Activated T-cell treated with anti-CD3 and anti-CD28 coated beads, Interleukin-2, amount 50 U/mL, for 4 hours (primary cell): ENCODE measurements at regions not wholly inside any gene's neighbourhood (a gene's known extent, or its start where the extent isn't known, plus 50 kb on each side); places are given as distances from the start of the nearest gene placed in this dataset.
"Not testable (repeated sequence)": the region's sequence is repeated elsewhere in the genome, so short reads cannot be mapped to it uniquely, and the experiment has no call there.

ENCODE experiments used
- ATAC-seq, 2 donors: fragments of 200-7000 bp; cut with Tn5 transposase; one replicate each; pipeline ENCODE4 v1.10.0; 2021
- DNase-seq: peaks from one replicate; pipeline ENCODE4 v3.0.0-alpha.2; 2020
- H3K27me3 Mint-ChIP-seq: one replicate; pipeline ENCODE4 v1.8.0; 2021; ENCODE audit warnings: low read depth, mixed read lengths
- H3K36me3 Mint-ChIP-seq: one replicate; pipeline ENCODE4 v1.8.0; 2022; ENCODE audit warnings: mixed read lengths; ENCODE audit not compliant: insufficient read depth
- H3K4me1 Mint-ChIP-seq: one replicate; pipeline ENCODE4 v1.8.0; 2021; ENCODE audit warnings: low read depth, mixed read lengths
- H3K4me3 Mint-ChIP-seq: one replicate; pipeline ENCODE4 v1.8.0; 2021; ENCODE audit warnings: mild to moderate bottlenecking, moderate library complexity, mixed read lengths
- H3K9me3 Mint-ChIP-seq: one replicate; pipeline ENCODE4 v1.8.0; 2021; ENCODE audit warnings: mixed read lengths

DNA sequence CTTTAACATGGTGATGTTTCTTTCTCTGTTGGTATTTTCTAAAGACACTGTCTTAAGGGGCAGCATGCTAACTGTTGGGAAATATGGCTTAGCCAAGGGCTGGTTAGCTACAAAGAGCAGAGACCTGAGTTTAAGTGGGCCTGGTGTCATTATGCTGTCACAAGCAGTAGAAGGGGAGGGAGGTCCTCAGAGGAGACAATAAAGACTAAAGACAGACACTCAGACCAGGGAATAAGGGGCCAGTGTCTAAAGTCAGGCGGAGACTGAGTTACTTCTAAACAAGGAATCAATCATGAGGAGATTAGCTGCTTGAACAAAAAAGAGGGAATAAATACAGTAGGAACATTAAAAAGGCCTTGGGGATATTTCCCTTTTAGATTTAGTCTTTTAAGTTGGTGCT is 142.7 kb upstream of the DPPA4 start:
- no peak for ATAC-seq
- Mint-ChIP-seq H3K4me1 (no peaks in the 10 kb centered on the region), H3K36me3 (no peaks in the 10 kb centered on the region), H3K27me3 (no peaks in the 10 kb centered on the region), H3K4me3 (no peak overlapping the region), H3K9me3 (no peaks in the 10 kb centered on the region)
- no peak for DNase-seq

DNA sequence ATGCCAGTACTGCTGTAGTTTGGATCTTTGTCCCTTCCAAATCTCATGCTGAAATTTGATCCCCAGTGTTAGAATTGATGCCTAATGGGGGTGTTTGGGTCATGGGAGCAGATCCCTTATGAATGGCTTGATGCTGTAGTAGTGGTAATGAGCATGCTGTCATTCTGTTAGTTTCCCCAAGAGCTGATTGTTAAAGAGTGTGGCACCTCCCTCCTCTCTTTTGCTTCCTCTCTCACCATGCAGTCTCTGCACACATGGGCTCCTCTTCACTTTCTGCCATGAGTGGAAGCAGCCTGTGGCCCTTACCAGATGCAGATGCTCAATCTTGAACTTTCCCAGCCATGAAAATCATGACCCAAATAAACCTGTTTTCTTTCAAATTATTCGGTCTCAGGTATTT is 141.3 kb upstream of the DPPA4 start:
- DNase-seq (no peak), ATAC-seq (no peak)
- no peak overlapping the region for H3K4me3 Mint-ChIP-seq
- H3K9me3 Mint-ChIP-seq, result no peaks in the 10 kb centered on the region
- no peaks in the 10 kb centered on the region for H3K27me3 Mint-ChIP-seq
- no peaks in the 10 kb centered on the region for H3K36me3 Mint-ChIP-seq
- H3K4me1 Mint-ChIP-seq, result no peaks in the 10 kb centered on the region

DNA sequence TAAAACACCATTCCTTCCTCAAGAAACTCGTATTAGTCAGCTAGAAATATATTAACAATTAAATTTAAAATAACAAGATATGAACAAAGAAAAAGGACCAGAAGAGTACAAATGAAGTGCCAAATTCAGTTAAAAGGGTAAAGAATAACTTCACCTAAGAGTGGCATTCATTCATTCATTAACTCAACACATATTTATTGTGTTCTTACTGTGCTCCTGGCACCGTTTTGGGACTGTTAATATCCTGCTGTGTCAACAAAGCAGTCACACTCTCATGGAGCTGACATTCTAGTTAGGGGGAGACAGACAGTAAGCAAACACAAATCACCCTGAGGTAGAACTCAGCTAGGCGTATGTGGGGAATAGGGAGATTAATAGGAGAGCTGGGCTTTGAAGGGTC is 123.6 kb upstream of the DPPA4 start:
- H3K9me3 Mint-ChIP-seq, result peaks cover 17% of the 10 kb centered on the region
- ATAC-seq (no peak), DNase-seq (no peak)
- peaks cover 9% of the 10 kb centered on the region for H3K36me3 Mint-ChIP-seq
- no peaks in the 10 kb centered on the region for H3K27me3 Mint-ChIP-seq
- H3K4me3 Mint-ChIP-seq, result no peak overlapping the region
- no peaks in the 10 kb centered on the region for H3K4me1 Mint-ChIP-seq

DNA sequence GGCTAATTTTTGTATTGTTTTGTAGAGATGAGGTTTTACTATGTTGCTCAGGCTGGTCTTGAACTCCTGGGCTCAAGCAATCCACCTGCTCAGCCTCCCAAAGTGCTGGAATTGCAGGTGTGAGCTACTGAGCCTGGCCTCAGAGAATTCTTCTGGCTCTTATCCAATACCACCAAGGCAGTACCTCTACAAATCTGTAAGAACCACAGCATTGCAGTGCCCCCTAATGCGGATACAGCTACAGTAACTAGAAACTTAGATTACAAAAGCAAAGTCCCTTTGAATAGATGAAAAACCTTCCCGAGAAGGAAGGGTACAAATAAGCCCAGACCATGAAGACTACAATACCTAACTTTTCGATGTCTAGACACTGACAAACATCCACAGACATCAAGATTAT is 107.9 kb upstream of the DPPA4 start:
- ATAC-seq (no peak), DNase-seq (no peak)
- Mint-ChIP-seq H3K27me3 (peaks cover 3% of the 10 kb centered on the region), H3K4me3 (no peak overlapping the region), H3K36me3 (peaks cover 5% of the 10 kb centered on the region), H3K4me1 (no peaks in the 10 kb centered on the region), H3K9me3 (peaks cover 28% of the 10 kb centered on the region)

DNA sequence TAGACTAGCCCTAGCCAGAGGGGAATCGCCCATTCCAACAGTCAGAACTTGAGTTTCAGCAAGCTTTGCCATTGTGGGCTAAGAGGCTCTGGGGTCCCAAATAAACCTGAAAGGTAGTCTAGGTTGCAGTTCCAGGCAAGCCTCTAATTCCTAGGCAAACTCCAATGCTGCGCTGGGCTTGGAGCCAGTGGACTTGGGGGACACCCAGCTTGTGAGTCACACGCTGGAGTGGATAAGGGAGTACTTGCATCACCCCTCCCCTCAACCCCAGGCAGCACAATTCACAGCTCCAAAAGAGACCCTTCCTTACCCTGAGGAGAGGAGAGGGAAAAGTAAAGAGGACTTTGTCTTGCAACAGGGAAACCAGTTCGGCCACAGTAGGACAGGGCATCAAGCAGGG is 105.2 kb upstream of the DPPA4 start:
- Mint-ChIP-seq H3K4me1 (no peaks in the 10 kb centered on the region), H3K27me3 (peaks cover 3% of the 10 kb centered on the region), H3K36me3 (peaks cover 5% of the 10 kb centered on the region), H3K4me3 (no peak overlapping the region), H3K9me3 (peaks cover 20% of the 10 kb centered on the region)
- DNase-seq (no peak), ATAC-seq (no peak)

DNA sequence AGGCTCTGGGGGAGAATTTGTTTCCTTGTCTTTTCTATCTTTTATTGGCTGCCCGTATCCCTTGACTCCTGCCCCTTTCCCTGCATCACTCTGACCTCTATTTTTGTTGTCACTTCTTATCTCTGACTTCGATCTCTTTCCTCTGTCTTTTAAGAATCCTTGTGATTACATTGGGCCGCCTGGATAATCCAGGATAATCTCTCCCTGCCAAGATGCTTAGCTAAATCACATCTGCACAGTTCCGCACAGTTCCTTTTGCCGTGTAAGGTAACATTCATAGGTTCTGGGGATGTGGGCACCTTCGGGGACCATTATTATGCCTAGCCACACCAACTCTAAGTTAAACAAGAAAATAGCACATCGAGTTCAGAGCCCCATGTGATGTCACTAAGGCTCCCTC is 103.0 kb upstream of the DPPA4 start:
- DNase-seq (no peak), ATAC-seq (no peak)
- H3K4me1 Mint-ChIP-seq, result no peaks in the 10 kb centered on the region
- H3K36me3 Mint-ChIP-seq, result no peaks in the 10 kb centered on the region
- peaks cover 3% of the 10 kb centered on the region for H3K27me3 Mint-ChIP-seq
- peaks cover 3% of the 10 kb centered on the region for H3K9me3 Mint-ChIP-seq
- H3K4me3 Mint-ChIP-seq, result no peak overlapping the region

DNA sequence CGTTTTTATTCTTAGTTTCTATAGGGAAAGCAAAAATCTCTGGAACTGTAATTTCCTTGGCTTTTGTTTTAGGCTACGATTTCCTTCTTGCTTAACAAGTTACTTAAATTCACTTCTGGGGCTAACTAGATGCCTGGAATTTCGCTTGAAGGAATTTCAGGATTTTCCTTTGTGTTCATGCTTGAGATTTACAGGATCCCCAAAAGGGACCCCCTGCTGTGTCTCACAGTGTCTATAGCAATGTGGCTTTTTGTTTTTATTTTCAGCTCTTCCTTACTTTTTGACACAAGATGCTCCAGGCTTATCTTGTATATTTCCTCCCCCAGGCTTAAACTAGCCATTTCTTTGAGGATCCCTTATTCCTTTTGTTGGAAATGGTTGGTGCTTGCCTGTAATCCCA is 95.5 kb upstream of the DPPA4 start:
- DNase-seq, result no peak
- no peak for ATAC-seq
- H3K4me3 Mint-ChIP-seq, result no peak overlapping the region
- H3K9me3 Mint-ChIP-seq, result no peaks in the 10 kb centered on the region
- peaks cover 4% of the 10 kb centered on the region for H3K4me1 Mint-ChIP-seq
- no peaks in the 10 kb centered on the region for H3K27me3 Mint-ChIP-seq
- H3K36me3 Mint-ChIP-seq, result no peaks in the 10 kb centered on the region

DNA sequence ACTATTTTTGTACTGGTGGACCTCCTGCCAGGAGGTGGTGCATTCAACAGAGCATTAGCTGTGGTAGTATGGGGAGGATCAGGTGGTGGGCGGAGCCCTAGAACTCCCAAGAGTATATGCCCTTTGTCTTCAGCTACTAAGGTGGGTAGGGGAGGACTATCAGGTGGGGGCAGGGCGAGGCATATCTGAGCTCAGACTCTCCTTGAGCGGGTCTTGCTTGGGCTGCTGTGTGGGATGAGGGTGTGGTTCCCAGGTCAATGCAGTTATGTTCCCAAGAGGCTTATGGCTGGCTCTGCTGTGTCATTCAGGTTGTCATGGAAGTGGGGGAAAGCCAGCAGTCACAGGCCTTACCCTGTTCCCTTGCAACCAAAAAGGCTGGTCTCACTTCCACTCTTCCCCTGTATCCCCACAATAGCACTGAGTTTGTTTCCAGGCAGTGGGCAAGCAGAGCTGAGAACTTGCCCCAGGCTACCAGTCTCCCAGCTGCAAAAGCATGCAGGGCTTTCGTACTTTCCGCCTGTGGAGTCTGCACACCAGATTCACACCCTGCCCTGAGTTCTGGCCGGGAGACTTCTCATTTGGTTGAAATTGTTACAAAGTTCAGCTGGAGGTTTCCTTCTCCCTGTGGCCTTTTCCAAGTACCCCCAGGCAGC is 93.7 kb upstream of the DPPA4 start:
- Mint-ChIP-seq H3K36me3 (no peaks in the 10 kb centered on the region), H3K27me3 (no peaks in the 10 kb centered on the region), H3K4me1 (peaks cover 6% of the 10 kb centered on the region), H3K4me3 (no peak overlapping the region), H3K9me3 (no peaks in the 10 kb centered on the region)
- ATAC-seq (no peak), DNase-seq (no peak)

DNA sequence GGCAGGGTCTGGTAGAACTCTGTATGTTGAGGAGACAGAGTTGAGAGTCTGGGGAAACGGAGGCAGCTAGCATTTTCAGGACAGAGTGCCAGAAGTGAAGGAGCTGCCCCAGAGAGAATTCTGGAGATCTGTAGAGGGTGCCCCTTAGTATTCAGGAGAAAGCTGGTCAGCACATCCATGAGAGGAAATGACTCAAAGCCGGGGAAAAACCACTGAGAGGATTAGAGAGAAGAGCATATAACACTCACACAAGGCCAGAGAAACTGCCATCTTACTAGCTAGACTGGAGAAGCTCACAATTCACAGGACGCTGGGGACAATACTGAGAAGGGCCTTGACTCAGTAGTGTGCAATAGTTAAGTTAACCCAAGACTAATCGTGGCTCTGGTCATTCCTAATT is 75.7 kb upstream of the DPPA4 start:
- DNase-seq (no peak), ATAC-seq (no peak)
- H3K9me3 Mint-ChIP-seq, result no peaks in the 10 kb centered on the region
- H3K36me3 Mint-ChIP-seq, result no peaks in the 10 kb centered on the region
- H3K4me3 Mint-ChIP-seq, result no peak overlapping the region
- peaks cover 3% of the 10 kb centered on the region for H3K4me1 Mint-ChIP-seq
- H3K27me3 Mint-ChIP-seq, result no peaks in the 10 kb centered on the region

DNA sequence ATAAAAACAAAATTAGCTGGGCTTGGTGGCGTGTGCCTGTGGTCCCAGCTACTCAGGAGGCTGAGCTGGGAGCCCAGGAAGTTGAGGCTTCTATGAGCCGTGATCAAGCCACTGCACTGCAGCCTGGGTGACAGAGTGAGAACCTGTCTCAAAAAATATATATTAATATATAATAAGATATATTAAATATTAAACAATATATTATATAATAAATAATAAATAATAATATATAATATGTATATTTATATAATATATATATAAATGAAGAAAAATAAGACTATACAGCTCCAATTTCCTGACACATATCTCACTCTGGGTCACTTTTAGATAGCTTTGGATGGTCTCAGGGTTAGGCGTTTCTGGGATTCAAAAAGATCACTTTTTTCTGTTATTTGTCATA is 74.2 kb upstream of the DPPA4 start:
- DNase-seq (no peak), ATAC-seq (no peak)
- Mint-ChIP-seq H3K36me3 (no peaks in the 10 kb centered on the region), H3K4me3 (peak overlapping the region; percentile 83), H3K27me3 (peaks cover 1% of the 10 kb centered on the region), H3K9me3 (no peaks in the 10 kb centered on the region), H3K4me1 (peaks cover 3% of the 10 kb centered on the region)

DNA sequence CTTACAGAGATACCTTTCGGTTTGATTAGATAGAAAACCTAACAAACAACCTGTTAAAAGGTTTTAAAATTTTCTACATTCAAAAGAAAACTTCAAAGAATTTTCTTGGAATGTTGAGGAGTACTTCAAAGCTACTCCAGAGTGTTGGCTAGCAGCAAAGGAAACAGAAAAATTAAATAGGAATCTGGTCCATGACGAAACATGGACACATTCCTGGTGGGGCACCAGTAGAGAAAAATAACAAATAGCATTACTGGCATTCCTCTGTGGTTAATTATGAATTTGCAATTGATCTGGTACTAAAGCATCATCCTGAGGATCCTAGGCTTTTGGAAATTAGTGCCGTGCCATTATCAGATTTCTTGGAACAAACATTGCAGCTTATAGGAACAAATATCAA is 59.5 kb upstream of the DPPA4 start:
- Mint-ChIP-seq H3K9me3 (no peaks in the 10 kb centered on the region), H3K4me1 (no peaks in the 10 kb centered on the region), H3K27me3 (no peaks in the 10 kb centered on the region), H3K36me3 (no peaks in the 10 kb centered on the region), H3K4me3 (no peak overlapping the region)
- ATAC-seq, result no peak
- DNase-seq, result no peak

DNA sequence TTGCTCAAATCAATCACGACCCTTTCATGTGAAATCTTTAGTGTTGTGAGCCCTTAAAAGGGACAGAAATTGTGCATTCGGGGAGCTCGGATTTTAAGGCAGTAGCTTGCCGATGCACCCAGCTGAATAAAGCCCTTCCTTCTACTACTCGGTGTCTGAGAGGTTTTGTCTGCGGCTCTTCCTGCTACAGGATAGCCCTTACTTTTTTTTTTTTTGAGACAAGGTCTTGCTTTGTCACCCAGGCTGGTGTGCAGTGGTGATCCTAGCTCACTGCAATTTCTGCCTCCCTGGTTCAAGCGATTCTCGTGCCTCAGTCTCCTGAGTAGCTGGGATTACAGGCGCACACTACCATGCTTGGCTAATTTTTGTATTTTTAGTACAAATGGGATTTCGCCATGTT is 56.4 kb upstream of the DPPA4 start:
- not testable (repeated sequence) for H3K4me3 Mint-ChIP-seq, DNase-seq, H3K9me3 Mint-ChIP-seq, H3K27me3 Mint-ChIP-seq, H3K4me1 Mint-ChIP-seq, ATAC-seq, H3K36me3 Mint-ChIP-seq

DNA sequence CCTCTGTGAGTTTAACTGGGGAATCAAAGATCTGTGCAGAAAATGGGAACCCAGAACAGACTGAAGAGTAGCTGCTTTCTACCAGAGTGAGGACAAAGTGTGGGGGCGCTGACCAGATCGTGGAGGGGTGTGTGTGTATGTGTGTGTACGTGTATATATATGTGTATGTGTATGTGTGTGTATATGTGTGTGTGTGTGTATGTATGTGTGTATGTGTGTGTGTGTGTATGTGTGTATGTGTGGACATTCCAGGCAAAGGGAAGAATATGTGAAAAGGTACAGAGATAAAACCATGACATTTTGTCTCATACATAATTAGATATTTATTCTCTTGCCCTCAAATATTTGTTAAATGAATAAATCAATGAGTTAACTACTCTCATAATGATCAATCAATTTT is 54.9 kb upstream of the DPPA4 start:
- DNase-seq, result no peak
- no peaks in the 10 kb centered on the region for H3K9me3 Mint-ChIP-seq
- no peak for ATAC-seq
- H3K36me3 Mint-ChIP-seq, result no peaks in the 10 kb centered on the region
- H3K4me1 Mint-ChIP-seq, result no peaks in the 10 kb centered on the region
- H3K4me3 Mint-ChIP-seq, result no peak overlapping the region
- H3K27me3 Mint-ChIP-seq, result peaks cover 2% of the 10 kb centered on the region

DNA sequence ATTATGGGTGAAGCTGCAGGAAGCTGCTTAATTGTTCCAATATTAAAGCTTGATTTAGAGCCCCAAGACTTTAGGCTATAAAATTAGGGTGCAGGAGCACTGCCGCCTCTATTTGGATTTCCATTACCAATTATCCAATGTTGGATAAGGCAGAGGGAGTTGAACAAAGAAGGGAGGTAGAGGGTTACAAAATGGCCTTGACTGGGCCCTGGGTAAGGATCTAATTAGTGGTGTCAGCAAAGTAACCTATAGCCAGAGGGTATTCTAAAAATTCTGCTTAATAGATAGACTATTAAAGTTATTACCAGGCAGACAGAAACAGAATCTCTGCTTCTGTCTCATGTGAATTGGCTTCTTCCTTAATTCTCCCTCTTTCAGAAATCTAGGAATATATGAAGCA is 50.3 kb upstream of the DPPA4 start:
- no peak for DNase-seq
- no peaks in the 10 kb centered on the region for H3K36me3 Mint-ChIP-seq
- peaks cover 4% of the 10 kb centered on the region for H3K27me3 Mint-ChIP-seq
- no peaks in the 10 kb centered on the region for H3K4me1 Mint-ChIP-seq
- no peaks in the 10 kb centered on the region for H3K9me3 Mint-ChIP-seq
- no peak overlapping the region for H3K4me3 Mint-ChIP-seq
- ATAC-seq, result no peak

DNA sequence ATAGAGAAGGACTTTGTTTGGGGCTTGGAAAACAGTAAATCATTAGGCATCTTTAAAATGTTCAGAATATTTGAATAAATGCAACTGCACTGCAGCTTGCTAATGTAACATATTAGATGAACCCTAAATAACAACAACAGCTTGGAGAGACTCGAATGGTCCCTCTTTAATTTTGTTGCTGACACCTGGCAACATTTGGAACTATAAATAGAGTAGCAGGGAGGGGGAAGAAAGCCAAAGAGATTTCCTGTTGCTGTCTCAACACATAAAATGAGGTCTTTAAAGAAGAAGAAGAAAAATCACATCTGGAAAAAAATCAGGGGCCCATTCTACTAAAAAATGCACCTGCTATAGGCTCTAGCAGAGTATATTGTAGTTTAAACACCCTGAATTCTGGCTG is 49.9 kb upstream of the DPPA4 start:
- DNase-seq (no peak), ATAC-seq (no peak)
- Mint-ChIP-seq H3K4me1 (no peaks in the 10 kb centered on the region), H3K4me3 (no peak overlapping the region), H3K9me3 (no peaks in the 10 kb centered on the region), H3K36me3 (no peaks in the 10 kb centered on the region), H3K27me3 (peaks cover 4% of the 10 kb centered on the region)
